Muscle of leg (tissue), 3 donors: ENCODE measurements at regions not wholly inside any gene's neighbourhood (a gene's known extent, or its start where the extent isn't known, plus 50 kb on each side); places are given as distances from the start of the nearest gene placed in this dataset.

Experiments
- DNase-seq: peaks from one replicate; pipeline ENCODE4 v3.0.0; 2013
- H3K27ac ChIP-seq: one replicate; pipeline ENCODE4 v1.5.1; 2013; ENCODE audit warnings: mild to moderate bottlenecking, low read length, control low read depth
- H3K27me3 ChIP-seq: one replicate; pipeline ENCODE4 v1.6.1; 2013; ENCODE audit warnings: low read length; ENCODE audit not compliant: control insufficient read depth, insufficient read depth
- H3K36me3 ChIP-seq: one replicate; pipeline ENCODE4 v1.6.1; 2013; ENCODE audit warnings: low read length; ENCODE audit not compliant: control insufficient read depth, insufficient read depth
- H3K4me1 ChIP-seq: one replicate; pipeline ENCODE4 v1.6.1; 2013; ENCODE audit warnings: low read length; ENCODE audit not compliant: control insufficient read depth, insufficient read depth
- H3K4me3 ChIP-seq: one replicate; pipeline ENCODE4 v1.5.1; 2013; ENCODE audit warnings: low read length, control low read depth
- H3K9me3 ChIP-seq: replicated peaks from 2 replicates; pipeline ENCODE4 v1.6.1; 2013; ENCODE audit warnings: low read depth, low read length; ENCODE audit not compliant: control insufficient read depth
- WGBS: methylation state at CpG from one replicate; pipeline ENCODE4 v1.1.5; 2013; ENCODE audit warnings: missing lambda C conversion rate; ENCODE audit not compliant: insufficient coverage; 5-methylcytosine and 5-hydroxymethylcytosine counted together

GRCh38 chr16:80117556-80118130 lies 423.1 kb upstream of the DYNLRB2 start:
- H3K36me3 ChIP-seq, result no peaks in the 10 kb centered on the region
- H3K4me1 ChIP-seq, result peaks cover 6% of the 10 kb centered on the region
- peaks cover 3% of the 10 kb centered on the region for H3K9me3 ChIP-seq
- H3K4me3 ChIP-seq, result no peak overlapping the region
- no peak for DNase-seq
- H3K27ac ChIP-seq, result no peak overlapping the region
- no peaks in the 10 kb centered on the region for H3K27me3 ChIP-seq
- WGBS, result no CpG with 5 or more reads among the region's 4 CpGs

DNA sequence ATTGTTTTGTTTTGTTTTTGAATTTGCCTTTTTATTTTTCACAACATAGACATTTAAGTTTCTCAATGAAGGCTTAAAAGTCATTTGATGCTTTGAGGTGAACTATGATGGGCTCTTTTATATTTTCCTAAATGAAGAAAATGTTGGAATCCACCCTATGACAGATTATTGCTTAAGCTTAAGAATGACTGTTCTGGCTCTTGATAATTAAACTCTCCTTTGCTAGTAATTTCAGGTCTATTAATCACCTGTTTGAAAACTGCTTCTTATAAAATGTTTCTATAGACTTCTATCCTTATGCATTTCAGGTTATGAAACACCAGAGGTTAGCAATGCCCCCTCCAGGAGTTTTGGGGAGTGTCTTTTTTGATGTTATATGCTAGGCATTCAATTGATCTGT lies 424.1 kb upstream of the DYNLRB2 start:
- Histone ChIP-seq H3K4me3 (no peak overlapping the region), H3K27me3 (peaks cover 2% of the 10 kb centered on the region), H3K36me3 (no peaks in the 10 kb centered on the region), H3K4me1 (no peaks in the 10 kb centered on the region), H3K27ac (no peak overlapping the region), H3K9me3 (peaks cover 3% of the 10 kb centered on the region)
- no peak for DNase-seq

GRCh38 chr16:80114699-80115098 lies 426.1 kb upstream of the DYNLRB2 start:
- Histone ChIP-seq H3K9me3 (peaks cover 3% of the 10 kb centered on the region), H3K27me3 (peaks cover 2% of the 10 kb centered on the region), H3K4me1 (no peaks in the 10 kb centered on the region), H3K36me3 (no peaks in the 10 kb centered on the region), H3K4me3 (no peak overlapping the region), H3K27ac (no peak overlapping the region)
- no CpG with 5 or more reads among the region's 2 CpGs for whole genome bisulfite sequencing
- DNase-seq, result no peak

- WGBS, result 33% methylated on average over 1 of the region's 4 CpGs
- H3K4me1 ChIP-seq, result no peaks in the 10 kb centered on the region
- DNase-seq, result peak; percentile 16
Observed at GRCh38 chr16:80113873-80114574, 426.8 kb upstream of the DYNLRB2 start.

DNA sequence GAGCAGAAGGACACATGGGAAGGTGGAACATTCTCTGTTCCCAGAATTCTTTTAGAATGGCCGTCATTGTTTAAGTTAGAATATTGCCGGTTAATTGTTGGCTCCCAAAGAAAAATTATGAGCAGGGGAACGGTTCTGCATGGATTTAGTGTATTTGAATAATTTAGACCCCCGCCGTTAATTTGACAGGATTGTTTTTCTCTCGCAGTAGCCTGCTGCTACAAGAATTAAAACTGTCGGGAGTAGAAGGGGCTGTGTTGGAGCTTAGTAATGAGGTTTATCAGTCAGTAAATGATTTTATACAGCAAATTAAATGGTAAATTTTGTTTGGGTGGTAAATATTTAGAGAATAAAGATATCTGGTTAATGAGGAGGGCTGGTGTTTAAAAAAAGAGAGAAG lies 431.2 kb upstream of the DYNLRB2 start:
- Histone ChIP-seq H3K4me1 (no peaks in the 10 kb centered on the region), H3K36me3 (no peaks in the 10 kb centered on the region), H3K9me3 (no peaks in the 10 kb centered on the region), H3K4me3 (no peak overlapping the region), H3K27ac (no peak overlapping the region), H3K27me3 (peaks cover 2% of the 10 kb centered on the region)
- no peak for DNase-seq
- WGBS, result 95% methylated on average over 5 of the region's 7 CpGs

More at GRCh38 chr16:80113873-80114574, 426.8 kb upstream of the DYNLRB2 start:
- no peak overlapping the region for H3K27ac ChIP-seq
- no peaks in the 10 kb centered on the region for H3K36me3 ChIP-seq
- peaks cover 3% of the 10 kb centered on the region for H3K9me3 ChIP-seq
- no peak overlapping the region for H3K4me3 ChIP-seq
- peaks cover 2% of the 10 kb centered on the region for H3K27me3 ChIP-seq

GRCh38 chr16:80107900-80108299 lies 432.9 kb upstream of the DYNLRB2 start:
- H3K9me3 ChIP-seq, result no peaks in the 10 kb centered on the region
- no peaks in the 10 kb centered on the region for H3K36me3 ChIP-seq
- H3K27me3 ChIP-seq, result peaks cover 2% of the 10 kb centered on the region
- no peak overlapping the region for H3K27ac ChIP-seq
- no peaks in the 10 kb centered on the region for H3K4me1 ChIP-seq
- no peak overlapping the region for H3K4me3 ChIP-seq
- no peak for DNase-seq
- WGBS, result no CpG with 5 or more reads among the region's 3 CpGs

GRCh38 chr16:80105751-80106150 lies 435.0 kb upstream of the DYNLRB2 start:
- Histone ChIP-seq H3K27ac (no peak overlapping the region), H3K4me1 (no peaks in the 10 kb centered on the region), H3K27me3 (no peaks in the 10 kb centered on the region), H3K9me3 (no peaks in the 10 kb centered on the region), H3K4me3 (no peak overlapping the region), H3K36me3 (no peaks in the 10 kb centered on the region)
- WGBS, result no CpG with 5 or more reads among the region's 1 CpG
- no peak for DNase-seq

DNA sequence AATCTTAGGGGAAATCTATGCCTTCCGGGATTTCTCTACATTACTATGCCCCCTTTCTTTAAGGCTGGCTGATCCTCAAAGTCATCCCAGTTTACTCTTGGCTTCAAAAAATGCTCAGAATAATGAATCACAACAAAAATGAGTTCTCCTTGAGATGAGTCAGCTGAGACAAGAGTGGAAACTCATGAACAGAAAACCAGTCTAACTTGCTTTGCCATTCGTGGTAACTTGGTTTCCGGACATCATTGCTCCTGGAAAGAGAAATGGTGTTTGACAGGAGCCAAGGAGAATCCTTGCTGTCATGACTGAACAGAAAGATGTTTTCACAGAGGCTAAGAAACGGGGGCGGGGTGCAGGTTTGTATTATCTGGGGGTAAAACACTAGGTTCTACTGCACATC lies 435.6 kb upstream of the DYNLRB2 start:
- Histone ChIP-seq H3K4me3 (no peak overlapping the region), H3K27me3 (no peaks in the 10 kb centered on the region), H3K36me3 (no peaks in the 10 kb centered on the region), H3K4me1 (no peaks in the 10 kb centered on the region), H3K9me3 (no peaks in the 10 kb centered on the region), H3K27ac (no peak overlapping the region)
- DNase-seq, result no peak
- 83% methylated on average over 2 of the region's 5 CpGs for WGBS

DNA sequence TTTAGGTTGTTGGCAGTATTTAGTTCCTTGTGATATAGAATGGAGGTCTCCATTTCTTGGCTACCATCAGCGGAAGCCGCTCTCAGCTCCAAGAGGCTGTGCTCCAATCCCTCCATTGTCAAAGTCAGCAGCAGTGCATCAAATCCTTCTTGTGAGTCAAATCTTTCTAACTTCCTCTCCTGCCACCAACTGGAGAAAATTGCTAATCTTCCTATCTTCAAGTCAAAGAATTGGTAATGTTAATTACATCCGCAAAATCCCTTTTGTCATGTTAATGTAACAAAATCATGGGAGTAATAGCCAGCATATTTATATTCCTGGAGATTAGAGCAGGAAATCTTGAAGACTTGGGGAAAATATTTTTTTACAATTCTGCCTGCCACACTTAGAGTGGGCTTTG lies 436.4 kb upstream of the DYNLRB2 start:
- peak; percentile 26 for DNase-seq
- 62% methylated on average over 2 of the region's 3 CpGs for WGBS

GRCh38 chr16:80103463-80103862 lies 437.3 kb upstream of the DYNLRB2 start:
- no peaks in the 10 kb centered on the region for H3K9me3 ChIP-seq
- DNase-seq, result no peak
- no peak overlapping the region for H3K4me3 ChIP-seq
- WGBS, result 100% methylated on average over 2 of the region's 7 CpGs
- no peak overlapping the region for H3K27ac ChIP-seq
- no peaks in the 10 kb centered on the region for H3K4me1 ChIP-seq
- no peaks in the 10 kb centered on the region for H3K36me3 ChIP-seq
- H3K27me3 ChIP-seq, result no peaks in the 10 kb centered on the region

More for the DNA sequence above, 436.4 kb upstream of the DYNLRB2 start:
- Histone ChIP-seq H3K27me3 (no peaks in the 10 kb centered on the region), H3K4me3 (no peak overlapping the region), H3K36me3 (no peaks in the 10 kb centered on the region), H3K9me3 (no peaks in the 10 kb centered on the region), H3K27ac (no peak overlapping the region), H3K4me1 (no peaks in the 10 kb centered on the region)
